RWPE1 (cell line): ENCODE measurements at regions not wholly inside any gene's neighbourhood (a gene's known extent, or its start where the extent isn't known, plus 50 kb on each side); places are given as distances from the start of the nearest gene placed in this dataset.
"Not testable (repeated sequence)": the region's sequence is repeated elsewhere in the genome, so short reads cannot be mapped to it uniquely, and the experiment has no call there.

Experiments
- CTCF ChIA-PET: fragments of 350-600 bp; sonication (Branson Sonifier 250); formaldehyde crosslinking; extraction: SDS; loops from one replicate; lab custom pipeline; 2021; lab: Yijun Ruan, JAX
- POLR2A ChIA-PET: fragments of 400-600 bp; formaldehyde crosslinking; extraction: SDS; loops from one replicate; lab custom pipeline; 2020; ENCODE audit warnings: antibody characterized with exemption; ENCODE audit not compliant: low non-redundant PET; lab: Yijun Ruan, JAX
- DNase-seq: peaks from one replicate; pipeline ENCODE4 v3.0.0; 2012; ENCODE audit warnings: low spot score
- H3K27ac ChIP-seq: fragments of 450-650 bp; 2 replicates; pipeline ENCODE4 v1.5.1; 2017
- CTCF ChIP-seq: fragments of 450-650 bp; conservative IDR thresholded peaks from 2 replicates; pipeline ENCODE4 v1.5.1; 2017; ENCODE audit warnings: low read depth, mild to moderate bottlenecking

GRCh38 chrX:25125483-25125882 is 109.7 kb upstream of the ARX start:
- CTCF ChIA-PET, result interaction anchor here (0.7 kb wide), 1 partner anchor 1370 kb away, joined by 3 read pairs; no protein-coding TSS in a partner anchor
- no peak overlapping the region for H3K27ac ChIP-seq
- no peak for DNase-seq
- POLR2A ChIA-PET, result no interaction called here
- no peak for TF ChIP-seq CTCF

DNA sequence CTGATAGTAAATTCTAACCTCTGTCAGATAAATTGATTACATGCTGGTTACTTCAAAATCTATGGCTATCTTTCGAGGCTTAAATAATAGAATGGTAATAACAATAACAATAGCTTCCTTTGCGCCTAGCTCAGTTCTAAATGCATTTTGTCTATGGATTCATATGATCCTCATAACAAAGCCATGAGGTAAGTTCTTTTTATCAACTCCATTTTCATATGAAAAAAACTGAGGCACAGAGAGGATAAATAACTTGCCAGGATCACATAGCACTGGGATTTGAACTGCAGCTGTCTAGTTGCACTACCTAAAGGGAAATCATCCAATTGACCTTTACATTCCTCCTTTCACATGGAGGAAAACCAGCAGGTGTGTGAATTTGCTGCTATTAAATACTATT is 108.6 kb upstream of the ARX start:
- no peak overlapping the region for H3K27ac ChIP-seq
- ChIA-PET POLR2A (no interaction called here), CTCF (interaction anchor here (0.5 kb wide), 1 partner anchor 166 kb away, joined by 3 read pairs; no protein-coding TSS in a partner anchor)
- no peak for TF ChIP-seq CTCF
- no peak for DNase-seq

DNA sequence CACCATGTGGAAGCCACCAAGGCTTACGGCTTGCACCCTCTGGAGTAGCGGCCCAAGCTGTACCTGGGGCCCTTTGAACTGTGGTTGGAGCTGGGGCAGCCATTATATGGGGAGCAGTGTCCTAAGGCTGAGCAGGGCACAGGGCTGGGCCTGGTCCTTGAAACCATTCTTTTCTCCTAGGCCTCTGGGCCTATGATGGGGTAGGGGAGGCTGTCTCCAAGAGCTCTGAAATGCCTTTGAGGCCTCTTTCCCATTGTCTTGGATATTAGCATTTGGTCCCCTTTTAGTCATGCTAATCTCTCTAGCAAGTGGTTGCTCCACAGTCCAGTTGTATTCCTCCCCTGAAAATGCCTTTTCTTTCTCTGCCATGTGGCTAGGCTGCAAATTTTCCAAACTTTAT is 96.4 kb upstream of the ARX start:
- no peak for TF ChIP-seq CTCF
- CTCF ChIA-PET, result no interaction called here
- no peak for DNase-seq
- H3K27ac ChIP-seq, result no peak overlapping the region
- POLR2A ChIA-PET, result no interaction called here

GRCh38 chrX:25108481-25108880 is 92.7 kb upstream of the ARX start:
- ChIA-PET CTCF (interaction anchor here (0.7 kb wide), 1 partner anchor 67 kb away, joined by 3 read pairs; no protein-coding TSS in a partner anchor), POLR2A (no interaction called here)
- no peak overlapping the region for H3K27ac ChIP-seq
- TF ChIP-seq CTCF, result no peak
- DNase-seq, result no peak

DNA sequence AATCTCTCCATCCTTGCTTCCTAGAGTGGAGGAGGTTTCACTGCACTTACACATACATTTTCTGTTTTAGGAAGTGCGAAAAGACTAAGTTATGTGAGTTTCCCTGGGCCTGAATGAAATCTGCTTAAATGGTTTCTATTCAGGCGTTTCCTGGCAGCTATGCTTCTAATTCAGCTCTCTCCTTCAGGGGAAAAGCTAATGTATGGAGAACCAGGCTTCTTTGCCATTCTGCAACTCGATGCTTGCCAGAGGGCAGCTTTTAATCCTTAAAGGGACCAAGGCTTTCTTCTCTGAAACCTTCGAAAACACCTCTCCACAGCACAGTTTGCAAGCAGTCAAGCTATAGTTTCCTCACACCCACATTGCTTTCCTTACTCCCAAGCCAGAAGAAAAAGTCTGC is 89.5 kb upstream of the ARX start:
- POLR2A ChIA-PET, result no interaction called here
- no peak for DNase-seq

DNA sequence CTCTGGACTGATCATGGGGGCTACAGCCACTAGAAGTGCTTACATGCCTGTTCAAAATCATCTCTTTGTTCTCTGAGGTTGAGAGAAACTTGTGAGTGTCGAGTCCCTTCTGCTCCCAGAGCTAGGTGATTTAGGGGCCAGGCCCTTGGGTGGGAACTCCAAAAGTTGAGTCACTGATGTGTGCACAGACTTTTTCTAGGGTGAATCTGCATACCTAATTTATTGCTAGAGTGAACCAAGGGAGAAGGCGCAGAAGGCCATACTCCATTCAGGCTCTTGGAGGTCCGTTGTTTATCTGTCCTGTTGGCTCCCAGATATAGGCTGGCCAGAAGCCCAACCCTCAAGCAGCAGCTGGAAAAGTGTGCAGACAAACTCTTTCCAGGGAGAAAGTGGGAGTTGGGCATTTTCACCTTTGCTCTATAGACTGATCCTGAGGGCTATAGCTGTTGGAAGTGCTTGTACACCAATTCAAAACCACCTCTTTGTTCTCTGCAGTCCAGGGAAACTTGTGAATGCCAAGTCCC is 80.8 kb upstream of the ARX start:
- TF ChIP-seq CTCF, result no peak
- ChIA-PET POLR2A (no interaction called here), CTCF (interaction anchor here (0.6 to 0.7 kb wide), 2 partner anchors 56 to 310 kb away, joined by 3 read pairs; no protein-coding TSS in a partner anchor)
- H3K27ac ChIP-seq, result no peak overlapping the region
- DNase-seq, result no peak

More for the DNA sequence above, 89.5 kb upstream of the ARX start:
- H3K27ac ChIP-seq, result no peak overlapping the region
- CTCF ChIA-PET, result no interaction called here
- no peak for TF ChIP-seq CTCF

DNA sequence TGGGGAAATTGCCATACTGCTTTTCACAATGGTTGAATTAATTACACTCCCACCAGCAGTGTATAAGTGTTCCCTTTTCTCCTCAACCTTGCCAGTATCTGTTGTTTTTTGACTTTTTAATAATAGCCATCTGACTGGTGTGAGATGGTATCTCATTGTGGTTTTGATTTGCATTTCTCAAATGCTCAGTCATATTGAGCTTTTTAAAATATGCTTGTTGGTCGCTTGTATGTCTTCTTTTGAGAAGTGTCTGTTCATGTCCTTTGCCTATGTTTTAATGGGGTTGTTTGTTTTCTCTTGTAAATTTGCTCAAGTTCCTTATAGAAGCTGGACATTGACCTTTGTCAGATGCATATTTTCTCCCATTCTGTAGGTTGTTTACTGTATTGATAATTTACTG is 75.4 kb upstream of the ARX start:
- CTCF ChIA-PET, result interaction anchor here (0.6 kb wide), 1 partner anchor 17 kb away, joined by 5 read pairs; no protein-coding TSS in a partner anchor
- POLR2A ChIA-PET, DNase-seq, H3K27ac ChIP-seq: not testable (repeated sequence)
